DND-41 (cell line): ENCODE measurements at regions not wholly inside any gene's neighbourhood (a gene's known extent, or its start where the extent isn't known, plus 50 kb on each side); places are given as distances from the start of the nearest gene placed in this dataset.

ENCODE experiments used
- ATAC-seq: fragments of 200-7000 bp; cut with Tn5 transposase; 3 replicates; pipeline ENCODE4 v1.9.1; 2021; ENCODE audit warnings: low read depth; ENCODE audit not compliant: insufficient read depth
- DNase-seq: peaks from one replicate; pipeline ENCODE4 v3.0.0-alpha.2; 2020
- H2AFZ ChIP-seq: 2 replicates; pipeline ENCODE4 v1.6.0; 2012; ENCODE audit warnings: low read depth, low read length
- H3K27ac ChIP-seq: 2 replicates; pipeline ENCODE4 v1.5.1; 2012; ENCODE audit warnings: low read length, inconsistent platforms
- H3K27me3 ChIP-seq: fragments of 200-600 bp; sonication (generic); 2 replicates; pipeline ENCODE4 v1.6.0; 2012; ENCODE audit warnings: low read length, mild to moderate bottlenecking, inconsistent platforms; ENCODE audit not compliant: insufficient read depth, poor library complexity
- H3K36me3 ChIP-seq: 2 replicates; pipeline ENCODE4 v1.5.1; 2012; ENCODE audit warnings: low read length, inconsistent platforms; ENCODE audit not compliant: insufficient read depth
- H3K4me1 ChIP-seq: 2 replicates; pipeline ENCODE4 v1.5.1; 2012; ENCODE audit warnings: mild to moderate bottlenecking, low read length; ENCODE audit not compliant: insufficient read depth
- H3K4me2 ChIP-seq: 2 replicates; pipeline ENCODE4 v1.6.0; 2012; ENCODE audit warnings: mild to moderate bottlenecking, moderate library complexity, low read length, inconsistent platforms; ENCODE audit not compliant: insufficient read depth
- H3K4me3 ChIP-seq, 2 experiments: fragments of 200-600 bp in 1 of 2; shearing (Covaris generic) in 1 of 2; 2 replicates each; pipeline ENCODE4 v1.5.1; 2012 to 2016; ENCODE audit warnings: inconsistent platforms in 2 of 2, low read length in 2 of 2, mild to moderate bottlenecking in 2 of 2, low read depth in 1 of 2, moderate library complexity in 1 of 2
- H3K79me2 ChIP-seq: 2 replicates; pipeline ENCODE4 v1.6.0; 2012; ENCODE audit warnings: low read length, inconsistent platforms; ENCODE audit not compliant: insufficient read depth
- H3K9ac ChIP-seq: 2 replicates; pipeline ENCODE4 v1.6.0; 2012; ENCODE audit warnings: low read depth, mild to moderate bottlenecking, inconsistent platforms, low read length, moderate library complexity
- H3K9me3 ChIP-seq: 2 replicates; pipeline ENCODE4 v1.5.1; 2012; ENCODE audit warnings: low read length, moderate library complexity, mild to moderate bottlenecking, inconsistent platforms; ENCODE audit not compliant: insufficient read depth, severe bottlenecking
- H4K20me1 ChIP-seq: 2 replicates; pipeline ENCODE4 v1.6.0; 2012; ENCODE audit warnings: low read length; ENCODE audit not compliant: insufficient read depth
- EZH2 ChIP-seq: IDR thresholded peaks from 3 replicates; pipeline ENCODE4 v1.6.1; 2012; ENCODE audit warnings: borderline replicate concordance, low read depth, mild to moderate bottlenecking, moderate library complexity, low read length, inconsistent platforms; ENCODE audit not compliant: severe bottlenecking
- TF ChIP-seq, protein P1 (sequence below): IDR thresholded peaks from 2 replicates; pipeline ENCODE4 v1.5.1; 2012; ENCODE audit warnings: borderline replicate concordance, low read length, moderate library complexity, mild to moderate bottlenecking; ENCODE audit not compliant: poor library complexity, severe bottlenecking; ENCODE audit errors: extremely low read depth

DNA sequence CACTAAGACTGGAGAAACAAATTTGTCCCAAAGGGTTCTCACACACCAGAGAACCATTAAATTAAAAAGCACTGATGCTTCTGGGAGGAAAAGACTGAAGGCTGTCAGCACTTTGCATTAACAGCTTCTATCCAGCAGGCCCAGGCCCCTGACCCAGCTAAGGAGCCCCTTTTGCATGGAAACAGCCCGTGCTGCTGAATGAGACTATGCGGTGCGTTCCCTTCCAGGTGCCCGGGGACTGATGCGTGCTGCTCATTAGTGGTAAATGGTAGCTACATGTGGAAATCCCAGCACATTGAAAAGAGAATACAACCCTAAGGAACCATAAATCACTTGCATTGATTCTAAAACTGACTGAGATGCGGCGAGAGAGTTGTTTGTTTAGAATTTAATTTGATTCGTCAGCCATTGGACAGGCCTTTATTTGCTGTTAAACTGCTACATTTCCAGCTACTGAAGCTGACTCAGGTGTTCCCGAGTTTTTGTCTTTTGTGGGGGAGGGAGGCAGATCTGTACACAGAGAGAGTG lies 351.0 kb upstream of the SLC24A2 start:
- no peak overlapping the region for H3K4me2 ChIP-seq
- H3K4me1 ChIP-seq = no peaks in the 10 kb centered on the region
- no peaks in the 10 kb centered on the region for H4K20me1 ChIP-seq
- H2AFZ ChIP-seq = peak overlapping the region; percentile 11; the same call in 1 of the 2 replicates
- no peak overlapping the region for H3K4me3 ChIP-seq
- no peaks in the 10 kb centered on the region for H3K27me3 ChIP-seq
- no peaks in the 10 kb centered on the region for H3K36me3 ChIP-seq
- no peaks in the 10 kb centered on the region for H3K9me3 ChIP-seq
- no peak overlapping the region for H3K27ac ChIP-seq
- ATAC-seq (no peak), DNase-seq (no peak)
- no peak for TF ChIP-seq EZH2
- TF ChIP-seq, protein P1, sequence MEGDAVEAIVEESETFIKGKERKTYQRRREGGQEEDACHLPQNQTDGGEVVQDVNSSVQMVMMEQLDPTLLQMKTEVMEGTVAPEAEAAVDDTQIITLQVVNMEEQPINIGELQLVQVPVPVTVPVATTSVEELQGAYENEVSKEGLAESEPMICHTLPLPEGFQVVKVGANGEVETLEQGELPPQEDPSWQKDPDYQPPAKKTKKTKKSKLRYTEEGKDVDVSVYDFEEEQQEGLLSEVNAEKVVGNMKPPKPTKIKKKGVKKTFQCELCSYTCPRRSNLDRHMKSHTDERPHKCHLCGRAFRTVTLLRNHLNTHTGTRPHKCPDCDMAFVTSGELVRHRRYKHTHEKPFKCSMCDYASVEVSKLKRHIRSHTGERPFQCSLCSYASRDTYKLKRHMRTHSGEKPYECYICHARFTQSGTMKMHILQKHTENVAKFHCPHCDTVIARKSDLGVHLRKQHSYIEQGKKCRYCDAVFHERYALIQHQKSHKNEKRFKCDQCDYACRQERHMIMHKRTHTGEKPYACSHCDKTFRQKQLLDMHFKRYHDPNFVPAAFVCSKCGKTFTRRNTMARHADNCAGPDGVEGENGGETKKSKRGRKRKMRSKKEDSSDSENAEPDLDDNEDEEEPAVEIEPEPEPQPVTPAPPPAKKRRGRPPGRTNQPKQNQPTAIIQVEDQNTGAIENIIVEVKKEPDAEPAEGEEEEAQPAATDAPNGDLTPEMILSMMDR = no peak
- H3K9ac ChIP-seq = no peak overlapping the region
- H3K79me2 ChIP-seq = no peaks in the 10 kb centered on the region

DNA sequence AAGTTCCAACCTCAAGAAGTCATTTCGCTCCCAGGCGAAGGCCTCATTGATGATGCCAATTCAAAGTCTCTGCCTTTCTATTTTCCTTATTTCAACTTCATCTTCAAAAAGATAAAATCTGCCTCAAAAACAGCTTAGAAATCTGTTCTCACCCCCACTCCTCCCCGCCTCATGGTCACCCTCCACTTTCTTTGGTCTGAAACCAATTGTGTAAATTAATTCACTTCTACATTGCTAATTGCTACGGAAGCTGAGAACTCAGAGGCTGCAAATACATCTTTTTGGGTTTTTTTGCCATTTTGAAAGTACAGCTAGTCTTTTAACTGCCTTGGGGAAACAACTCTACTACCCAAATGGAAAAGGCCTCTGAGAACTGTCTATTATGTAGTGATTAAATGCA lies 350.0 kb upstream of the SLC24A2 start:
- Histone ChIP-seq H3K9me3 (no peaks in the 10 kb centered on the region), H2AFZ (no peak overlapping the region), H3K4me1 (no peaks in the 10 kb centered on the region), H4K20me1 (no peaks in the 10 kb centered on the region), H3K4me2 (no peak overlapping the region), H3K36me3 (no peaks in the 10 kb centered on the region), H3K27ac (no peak overlapping the region), H3K4me3 (no peak overlapping the region), H3K9ac (no peak overlapping the region), H3K79me2 (no peaks in the 10 kb centered on the region), H3K27me3 (no peaks in the 10 kb centered on the region)
- no peak for TF ChIP-seq EZH2
- TF ChIP-seq, protein P1 = no peak
- ATAC-seq (no peak), DNase-seq (no peak)

DNA sequence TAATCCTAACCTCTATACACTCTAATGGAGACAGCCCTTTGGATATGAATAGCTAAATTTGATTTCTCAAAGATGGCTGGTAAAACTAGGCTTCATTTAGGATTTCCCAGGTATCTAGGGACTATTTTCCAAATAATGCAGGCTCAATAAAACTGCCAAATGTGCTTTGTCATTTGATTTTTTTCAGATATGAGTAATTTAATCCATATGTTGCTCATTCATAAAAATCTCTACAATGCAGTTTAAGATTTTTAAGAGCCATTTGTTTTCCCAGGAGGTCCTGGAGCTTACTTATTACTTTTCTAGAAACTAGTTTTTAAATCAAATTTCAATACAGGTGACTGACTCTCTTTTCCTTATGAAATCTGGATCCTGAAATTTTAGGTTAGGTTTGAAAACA lies 349.3 kb upstream of the SLC24A2 start:
- no peak overlapping the region for H3K4me2 ChIP-seq
- no peak for ATAC-seq
- H4K20me1 ChIP-seq = no peaks in the 10 kb centered on the region
- no peak overlapping the region for H2AFZ ChIP-seq
- H3K27ac ChIP-seq = no peak overlapping the region
- H3K36me3 ChIP-seq = no peaks in the 10 kb centered on the region
- no peak overlapping the region for H3K9ac ChIP-seq
- no peaks in the 10 kb centered on the region for H3K79me2 ChIP-seq
- no peak for DNase-seq
- H3K27me3 ChIP-seq = no peaks in the 10 kb centered on the region
- H3K4me1 ChIP-seq = no peaks in the 10 kb centered on the region
- no peaks in the 10 kb centered on the region for H3K9me3 ChIP-seq
- H3K4me3 ChIP-seq = no peak overlapping the region
- no peak for TF ChIP-seq EZH2
- TF ChIP-seq, protein P1 = no peak

DNA sequence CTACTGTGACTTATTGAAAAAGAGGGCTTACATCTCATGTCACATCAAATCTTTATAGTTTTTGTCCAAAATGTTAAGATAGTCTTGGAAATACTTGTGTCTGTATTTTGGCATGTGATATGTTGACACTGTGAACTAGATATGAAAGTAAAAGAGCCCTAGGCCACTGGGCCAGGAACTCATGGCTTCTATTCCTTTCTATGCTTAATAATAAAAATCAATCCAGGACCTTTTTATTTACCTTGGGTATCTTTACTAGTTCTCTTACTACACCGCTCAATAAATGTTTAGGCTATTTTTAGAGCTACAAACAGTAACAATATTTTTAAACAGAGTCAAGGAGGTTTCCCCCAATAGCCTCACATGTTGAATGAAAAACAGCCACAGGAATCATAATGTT lies 348.6 kb upstream of the SLC24A2 start:
- Histone ChIP-seq H3K27ac (no peak overlapping the region), H3K27me3 (no peaks in the 10 kb centered on the region), H3K36me3 (no peaks in the 10 kb centered on the region), H3K4me1 (no peaks in the 10 kb centered on the region), H2AFZ (no peak overlapping the region), H3K4me2 (no peak overlapping the region), H3K4me3 (no peak overlapping the region), H3K9me3 (no peaks in the 10 kb centered on the region), H4K20me1 (no peaks in the 10 kb centered on the region), H3K79me2 (no peaks in the 10 kb centered on the region), H3K9ac (no peak overlapping the region)
- ATAC-seq (no peak), DNase-seq (no peak)
- no peak for TF ChIP-seq EZH2
- TF ChIP-seq, protein P1 = no peak
